ENCODE measurements at regions not wholly inside any gene's neighbourhood (a gene's known extent, or its start where the extent isn't known, plus 50 kb on each side); places are given as distances from the start of the nearest gene placed in this dataset.

GRCh38 chr2:146143971-146144370, 1624.1 kb upstream of the ZEB2 start:
- H3K27ac ChIP-seq (replicated peaks), result no peak overlapping the region
- DNase-seq (ENCODE audit: low read depth in 1 of 2, low spot score in 1 of 2), result no peak
- TF ChIP-seq POLR2AphosphoS5 (IDR thresholded peaks at IDR 0.05; ENCODE audit: low read depth) (no peak), REST (IDR thresholded peaks at IDR 0.05; ENCODE audit: insufficient replicate concordance, low read depth) (no peak), CTCF (IDR thresholded peaks at IDR 0.05; ENCODE audit: insufficient read depth, low read length) (no peak), SPI1 (IDR thresholded peaks at IDR 0.05; ENCODE audit: borderline replicate concordance, low read depth) (no peak), GABPA (IDR thresholded peaks at IDR 0.05; ENCODE audit: low read depth) (no peak)
- no peak overlapping the region for H3K4me3 ChIP-seq (replicated peaks; ENCODE audit: insufficient read depth, low read length)
- H3K27me3 ChIP-seq (ENCODE audit: insufficient read depth, poor library complexity, severe bottlenecking), result no peaks in the 10 kb centered on the region

- no peaks in the 10 kb centered on the region for H3K27me3 ChIP-seq (ENCODE audit: insufficient read depth, poor library complexity, severe bottlenecking)
- TF ChIP-seq SPI1 (IDR thresholded peaks at IDR 0.05; ENCODE audit: borderline replicate concordance, low read depth) (no peak), POLR2AphosphoS5 (IDR thresholded peaks at IDR 0.05; ENCODE audit: low read depth) (no peak), REST (IDR thresholded peaks at IDR 0.05; ENCODE audit: insufficient replicate concordance, low read depth) (no peak), CTCF (IDR thresholded peaks at IDR 0.05; ENCODE audit: insufficient read depth, low read length) (no peak), GABPA (IDR thresholded peaks at IDR 0.05; ENCODE audit: low read depth) (no peak)
- H3K4me3 ChIP-seq (replicated peaks; ENCODE audit: insufficient read depth, low read length), result no peak overlapping the region
- H3K27ac ChIP-seq (replicated peaks), result no peak overlapping the region
- DNase-seq (ENCODE audit: low read depth in 1 of 2, low spot score in 1 of 2), result no peak
Measured at GRCh38 chr2:146138820-146139219, 1618.9 kb upstream of the ZEB2 start.

- TF ChIP-seq CTCF (IDR thresholded peaks at IDR 0.05; ENCODE audit: insufficient read depth, low read length) (no peak), SPI1 (IDR thresholded peaks at IDR 0.05; ENCODE audit: borderline replicate concordance, low read depth) (no peak), POLR2AphosphoS5 (IDR thresholded peaks at IDR 0.05; ENCODE audit: low read depth) (no peak), REST (IDR thresholded peaks at IDR 0.05; ENCODE audit: insufficient replicate concordance, low read depth) (no peak), GABPA (IDR thresholded peaks at IDR 0.05; ENCODE audit: low read depth) (no peak)
- H3K27ac ChIP-seq (replicated peaks), result no peak overlapping the region
- H3K27me3 ChIP-seq (ENCODE audit: insufficient read depth, poor library complexity, severe bottlenecking), result no peaks in the 10 kb centered on the region
- no peak for DNase-seq (ENCODE audit: low read depth in 1 of 2, low spot score in 1 of 2)
- H3K4me3 ChIP-seq (replicated peaks; ENCODE audit: insufficient read depth, low read length), result no peak overlapping the region
Measured at GRCh38 chr2:146135245-146135644, 1615.3 kb upstream of the ZEB2 start.

Data from HL-60 (cell line).